A673 (cell line): ENCODE measurements at regions not wholly inside any gene's neighbourhood (a gene's known extent, or its start where the extent isn't known, plus 50 kb on each side); places are given as distances from the start of the nearest gene placed in this dataset.

Experiments
- CTCF ChIP-seq: fragments of 300-800, 200-600 bp; sonication (generic); conservative IDR thresholded peaks from 2 replicates; pipeline ENCODE4 v1.5.1; 2017; ENCODE audit warnings: low read depth, mild to moderate bottlenecking, antibody characterized with exemption, low read length, moderate library complexity, mixed read lengths
- EZH2 ChIP-seq: fragments of 200-600 bp; sonication (generic); IDR thresholded peaks from 2 replicates; pipeline ENCODE4 v1.6.1; 2017; ENCODE audit warnings: borderline replicate concordance, low read depth, mild to moderate bottlenecking, mixed read lengths, antibody characterized with exemption, low read length; ENCODE audit not compliant: poor library complexity, severe bottlenecking

- TF ChIP-seq CTCF (no peak), EZH2 (no peak)
Observed at GRCh38 chr15:93289941-93290617, 201.1 kb upstream of the RGMA start.
